Mammary epithelial cell (primary cell): ENCODE measurements at regions not wholly inside any gene's neighbourhood (a gene's known extent, or its start where the extent isn't known, plus 50 kb on each side); places are given as distances from the start of the nearest gene placed in this dataset.

ENCODE experiments used
- CTCF ChIP-seq, 2 donors: IDR thresholded peaks in 1 of 2; conservative IDR thresholded peaks in 1 of 2; 2 replicates each; pipeline ENCODE4 v1.5.1; 2011 to 2012; ENCODE audit warnings: inconsistent platforms in 2 of 2, low read length in 2 of 2, mild to moderate bottlenecking in 2 of 2, control low read depth in 1 of 2, low read depth in 1 of 2; ENCODE audit not compliant: insufficient read depth in 1 of 2; ENCODE audit errors: extremely low read depth in 1 of 2
- EZH2 ChIP-seq: IDR thresholded peaks from 2 replicates; pipeline ENCODE4 v1.6.1; 2012; ENCODE audit warnings: low read length, inconsistent platforms, borderline replicate concordance

- no peak for TF ChIP-seq CTCF (conservative IDR thresholded peaks at IDR 0.05 in 1 of 2, IDR thresholded peaks at IDR 0.05 in 1 of 2; ENCODE audit: extremely low read depth in 1 of 2, insufficient read depth in 1 of 2, low read depth in 1 of 2, low read length in 2 of 2)
- no peak for TF ChIP-seq EZH2
Observed at GRCh38 chr6:77151241-77151640, 312.1 kb downstream of the HTR1B start.
